Stimulated activated naive CD8-positive, alpha-beta T cell treated with anti-CD3 and anti-CD28 coated beads, Interleukin-15, amount 100 ng/mL, for 72 hours (primary cell): ENCODE measurements at regions not wholly inside any gene's neighbourhood (a gene's known extent, or its start where the extent isn't known, plus 50 kb on each side); places are given as distances from the start of the nearest gene placed in this dataset.
A peak's percentile ranks its signal among the peaks of the same experiment; 100 is the strongest.

ENCODE experiments used
- ATAC-seq: fragments of 150-1000 bp; cut with Tn5 transposase; 2 replicates; pipeline ENCODE4 v1.10.0; 2021; ENCODE audit warnings: mild to moderate bottlenecking, moderate library complexity
- DNase-seq, 2 donors: peaks; one replicate each; pipeline ENCODE4 v3.0.0; 2021 to 2022
- H3K27ac Mint-ChIP-seq, 2 donors: one replicate each; pipeline ENCODE4 v1.8.0; 2022; ENCODE audit warnings: mild to moderate bottlenecking in 2 of 2, mixed read lengths in 2 of 2, moderate library complexity in 2 of 2
- H3K27me3 Mint-ChIP-seq: one replicate; pipeline ENCODE4 v1.8.0; 2022; ENCODE audit warnings: mixed read lengths
- H3K4me1 Mint-ChIP-seq: one replicate; pipeline ENCODE4 v1.8.0; 2022; ENCODE audit warnings: mild to moderate bottlenecking, mixed read lengths
- H3K4me3 Mint-ChIP-seq, 2 donors: one replicate each; pipeline ENCODE4 v1.8.0; 2022; ENCODE audit warnings: mild to moderate bottlenecking in 2 of 2, mixed read lengths in 2 of 2, moderate library complexity in 1 of 2
- H3K9me3 Mint-ChIP-seq, 2 donors: one replicate each; pipeline ENCODE4 v1.8.0; 2022; ENCODE audit warnings: mixed read lengths in 2 of 2

DNA sequence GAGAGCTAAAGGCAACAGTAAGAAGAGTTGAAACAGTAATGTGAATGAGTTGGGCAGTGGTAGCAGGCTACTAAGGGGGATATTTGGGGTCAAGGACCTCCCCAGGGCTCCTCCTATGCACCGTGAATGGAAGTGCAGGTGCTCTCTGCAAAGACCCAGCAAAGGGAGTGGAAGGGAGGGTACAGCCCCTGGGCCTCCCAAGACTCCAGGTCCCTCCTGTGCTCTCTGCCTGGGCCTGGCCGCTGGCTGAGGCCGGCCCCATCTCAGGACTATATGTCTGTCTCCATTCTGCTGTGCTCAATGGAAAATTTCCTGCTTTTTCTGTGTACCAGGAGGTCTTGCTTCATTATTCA, 372.1 kb upstream of the MKI67 start:
- Mint-ChIP-seq H3K27me3 (no peaks in the 10 kb centered on the region), H3K4me1 (no peaks in the 10 kb centered on the region), H3K9me3 (no peaks in the 10 kb centered on the region), H3K27ac (no peak overlapping the region), H3K4me3 (no peak overlapping the region)
- ATAC-seq (no peak), DNase-seq (no peak)

DNA sequence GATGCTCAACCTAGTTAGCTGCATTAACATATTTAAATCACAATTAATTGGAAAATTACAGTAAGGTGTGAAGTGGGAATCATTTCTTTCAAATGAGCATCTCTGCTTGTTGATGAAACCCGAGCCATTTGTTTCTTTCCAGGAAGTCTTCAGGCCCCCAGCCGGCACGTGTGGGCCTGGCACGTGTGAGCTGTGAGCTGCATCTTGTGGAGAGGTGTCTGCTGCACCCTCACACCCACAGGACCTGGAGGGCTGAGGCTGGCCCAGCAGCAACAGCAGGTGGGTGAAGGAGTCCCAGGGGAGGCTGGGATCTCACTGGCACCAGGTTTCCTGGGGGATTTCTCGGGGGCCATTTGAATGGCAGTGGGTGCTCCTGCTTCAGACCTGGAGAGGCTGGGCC, 372.5 kb upstream of the MKI67 start:
- H3K27ac Mint-ChIP-seq = no peak overlapping the region
- no peak for ATAC-seq

DNA sequence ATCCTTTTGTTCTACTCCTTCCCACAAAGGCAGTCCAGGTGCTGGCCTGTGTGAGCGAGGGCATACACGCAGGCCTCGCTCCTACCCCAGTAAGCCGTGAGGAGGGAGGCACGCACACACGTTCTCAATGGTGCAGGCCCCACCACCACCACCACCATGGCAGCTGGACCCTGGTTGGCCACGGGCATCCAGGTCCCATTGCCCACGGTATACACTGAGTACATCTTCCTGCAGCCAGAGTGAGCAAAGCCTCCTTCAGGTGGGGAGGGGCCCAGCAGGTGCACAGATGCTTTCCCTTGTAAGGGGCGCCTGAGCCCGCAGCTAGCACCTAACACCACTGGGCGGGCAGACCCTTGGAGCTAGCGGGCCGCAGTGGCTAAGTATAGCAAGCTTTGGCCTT, 373.3 kb upstream of the MKI67 start:
- Mint-ChIP-seq H3K27me3 (no peaks in the 10 kb centered on the region), H3K9me3 (no peaks in the 10 kb centered on the region), H3K27ac (no peak overlapping the region), H3K4me1 (no peaks in the 10 kb centered on the region), H3K4me3 (no peak overlapping the region)
- no peak for DNase-seq
- ATAC-seq = no peak

More for the DNA sequence above, 372.5 kb upstream of the MKI67 start:
- no peaks in the 10 kb centered on the region for H3K27me3 Mint-ChIP-seq
- DNase-seq = no peak
- no peaks in the 10 kb centered on the region for H3K4me1 Mint-ChIP-seq
- H3K4me3 Mint-ChIP-seq = no peak overlapping the region
- H3K9me3 Mint-ChIP-seq = no peaks in the 10 kb centered on the region

DNA sequence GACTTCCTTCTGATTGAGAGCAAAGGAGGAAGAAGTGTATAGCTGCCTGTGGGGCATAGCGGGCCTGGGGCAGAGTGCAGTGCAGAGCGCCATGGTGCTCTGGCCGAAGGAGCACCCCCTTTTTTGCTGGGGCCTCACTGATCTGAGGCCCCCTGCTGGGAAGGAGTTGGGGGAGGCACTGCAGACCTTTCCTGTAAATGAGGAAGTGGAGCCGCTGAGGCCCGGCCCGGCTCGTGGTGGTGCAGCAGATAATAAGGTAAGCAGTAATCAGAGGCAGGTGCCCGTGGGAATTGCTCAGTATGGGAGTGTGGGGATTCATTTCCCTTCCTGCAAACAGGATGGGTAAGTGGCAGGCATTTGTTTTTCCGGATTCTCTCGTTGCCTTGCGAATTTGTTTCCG, 373.7 kb upstream of the MKI67 start:
- peak overlapping the region in 1 of 2 donors; percentile 64 for H3K27ac Mint-ChIP-seq
- H3K4me1 Mint-ChIP-seq = no peaks in the 10 kb centered on the region
- no peaks in the 10 kb centered on the region for H3K9me3 Mint-ChIP-seq
- DNase-seq (no peak), ATAC-seq (no peak)
- H3K4me3 Mint-ChIP-seq = no peak overlapping the region
- H3K27me3 Mint-ChIP-seq = no peaks in the 10 kb centered on the region

DNA sequence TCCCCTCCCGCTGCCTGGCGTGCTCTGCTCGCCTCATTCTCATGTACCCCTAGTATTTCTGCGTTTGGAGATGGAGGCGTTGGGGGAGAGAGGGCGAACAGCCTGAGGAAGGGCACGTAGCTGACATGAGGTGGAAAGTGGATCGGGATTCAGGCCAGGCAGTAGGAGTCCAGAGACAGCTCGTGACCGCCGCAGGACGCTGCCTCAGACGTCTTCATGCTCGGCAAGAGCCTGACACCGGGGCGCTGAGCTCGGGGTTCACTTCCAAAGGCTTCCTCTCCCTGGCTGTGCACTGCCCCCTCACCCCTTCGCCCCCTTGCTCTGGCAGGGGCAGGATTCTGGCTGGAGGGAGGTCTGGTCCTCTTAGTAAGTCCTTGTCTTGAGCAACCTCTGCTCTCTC, 374.4 kb upstream of the MKI67 start:
- no peak overlapping the region for H3K27ac Mint-ChIP-seq
- DNase-seq (no peak), ATAC-seq (no peak)
- H3K4me3 Mint-ChIP-seq = no peak overlapping the region
- no peaks in the 10 kb centered on the region for H3K9me3 Mint-ChIP-seq
- no peaks in the 10 kb centered on the region for H3K27me3 Mint-ChIP-seq
- H3K4me1 Mint-ChIP-seq = no peaks in the 10 kb centered on the region

DNA sequence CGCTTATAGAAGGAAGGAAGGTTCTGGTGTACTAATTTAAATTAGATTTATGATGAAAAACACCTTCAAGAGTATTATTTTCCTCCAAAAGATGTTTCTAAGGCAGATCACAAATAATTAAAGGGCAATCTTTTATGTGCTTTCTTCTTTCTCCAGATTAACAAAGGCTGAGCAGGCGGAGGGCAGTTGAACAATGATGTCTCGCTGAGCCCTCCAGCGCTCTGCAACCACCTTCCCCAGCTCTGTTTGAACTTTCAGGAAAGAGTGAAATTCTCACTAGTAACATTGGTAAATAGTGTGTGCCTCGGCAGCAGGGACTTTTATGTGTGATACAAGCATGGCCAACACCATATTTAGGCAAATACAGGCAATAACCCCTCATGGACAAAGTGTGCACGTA, 379.1 kb upstream of the MKI67 start:
- Mint-ChIP-seq H3K9me3 (peaks cover 0 to 13% of the 10 kb centered on the region in 2 donors), H3K27me3 (no peaks in the 10 kb centered on the region), H3K27ac (no peak overlapping the region), H3K4me1 (no peaks in the 10 kb centered on the region), H3K4me3 (no peak overlapping the region)
- no peak for DNase-seq
- ATAC-seq = no peak

DNA sequence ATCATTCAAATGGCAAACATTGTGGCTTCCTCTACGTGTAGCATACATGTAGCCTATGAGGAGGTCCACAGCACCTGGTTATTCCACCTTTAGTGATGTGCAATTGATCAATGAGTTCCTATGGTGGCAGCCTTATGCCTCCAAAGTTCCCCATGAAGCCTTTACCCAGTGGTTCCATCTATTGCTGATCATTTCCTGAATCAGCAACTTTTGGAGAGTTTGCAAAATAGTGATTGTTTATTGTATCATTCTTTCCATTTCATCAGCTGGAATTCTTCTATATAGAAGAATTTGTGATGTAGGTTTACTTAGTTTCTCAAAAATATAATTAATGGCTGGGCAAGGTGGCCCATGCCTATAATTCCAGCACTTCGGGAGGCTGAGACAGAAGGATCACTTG, 380.2 kb upstream of the MKI67 start:
- Mint-ChIP-seq H3K9me3 (peaks cover 0 to 13% of the 10 kb centered on the region in 2 donors), H3K4me3 (no peak overlapping the region), H3K27me3 (no peaks in the 10 kb centered on the region), H3K4me1 (no peaks in the 10 kb centered on the region), H3K27ac (no peak overlapping the region)
- DNase-seq = no peak
- ATAC-seq = no peak

DNA sequence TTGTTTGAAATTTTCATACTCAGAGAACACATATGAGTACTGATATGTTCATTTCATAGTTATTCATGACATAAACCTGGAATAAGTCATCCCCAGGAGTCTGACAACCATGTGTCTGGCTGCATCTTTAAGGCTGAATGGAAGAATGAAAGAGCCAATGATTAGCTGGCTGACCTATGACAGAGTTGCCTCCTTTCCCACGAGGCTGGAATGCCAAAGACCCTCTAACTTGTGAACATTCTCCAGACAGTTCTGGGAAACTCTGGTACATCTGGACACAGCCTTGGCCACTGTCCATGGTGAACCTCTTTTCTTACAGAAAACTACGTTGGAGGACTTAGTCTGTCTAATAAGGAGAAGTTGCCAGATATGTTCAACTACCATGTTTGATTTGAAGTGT, 380.8 kb upstream of the MKI67 start:
- Mint-ChIP-seq H3K27ac (no peak overlapping the region), H3K4me1 (no peaks in the 10 kb centered on the region), H3K4me3 (no peak overlapping the region), H3K9me3 (peaks cover 0 to 13% of the 10 kb centered on the region in 2 donors), H3K27me3 (no peaks in the 10 kb centered on the region)
- DNase-seq (no peak), ATAC-seq (no peak)

DNA sequence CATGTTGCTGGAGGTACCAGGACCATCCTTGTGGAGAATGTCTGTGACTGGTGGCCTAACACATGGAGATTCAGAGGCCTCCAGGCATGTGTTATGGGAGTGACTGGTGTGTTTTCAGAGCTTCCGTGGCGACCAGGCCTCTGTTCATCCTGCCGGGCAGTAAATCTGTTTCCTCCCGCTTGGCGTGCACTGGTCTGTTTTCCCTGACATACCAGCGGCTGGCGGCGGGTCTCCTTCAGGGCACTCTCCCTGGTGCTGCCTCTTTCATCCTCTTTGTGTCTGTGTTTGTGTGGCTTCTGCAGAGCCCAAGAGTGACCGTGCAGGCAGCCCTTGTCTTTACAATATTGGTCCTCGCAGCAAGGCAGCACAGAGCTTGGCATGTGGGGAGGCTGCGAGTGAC, 385.1 kb upstream of the MKI67 start:
- DNase-seq = no peak
- no peak for ATAC-seq
- Mint-ChIP-seq H3K27ac (no peak overlapping the region), H3K9me3 (peaks cover 0 to 13% of the 10 kb centered on the region in 2 donors), H3K4me3 (no peak overlapping the region), H3K27me3 (no peaks in the 10 kb centered on the region), H3K4me1 (no peaks in the 10 kb centered on the region)

DNA sequence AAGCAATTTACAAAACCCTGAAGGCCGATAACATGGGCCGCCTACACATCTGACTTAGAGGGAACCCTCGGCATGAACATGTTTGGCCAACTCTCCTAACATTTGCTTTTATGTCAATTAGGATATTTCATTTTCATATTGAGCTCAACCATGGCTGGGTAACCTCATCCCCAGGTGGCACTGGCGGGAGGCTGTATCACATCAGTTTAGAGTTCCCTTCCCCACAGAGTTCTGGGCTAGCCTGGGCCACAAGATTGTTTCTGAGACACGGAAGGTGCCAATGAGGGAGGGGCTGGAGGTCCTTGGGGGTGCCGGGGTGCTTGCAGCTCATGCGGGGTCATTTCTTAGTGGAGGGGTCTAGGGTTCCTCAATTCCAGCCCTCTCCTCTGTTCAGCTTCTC, 386.5 kb upstream of the MKI67 start:
- peak; percentile 13 for ATAC-seq
- Mint-ChIP-seq H3K4me1 (no peaks in the 10 kb centered on the region), H3K27ac (no peak overlapping the region), H3K27me3 (no peaks in the 10 kb centered on the region), H3K9me3 (peaks cover 0 to 10% of the 10 kb centered on the region in 2 donors), H3K4me3 (no peak overlapping the region)
- DNase-seq = no peak

DNA sequence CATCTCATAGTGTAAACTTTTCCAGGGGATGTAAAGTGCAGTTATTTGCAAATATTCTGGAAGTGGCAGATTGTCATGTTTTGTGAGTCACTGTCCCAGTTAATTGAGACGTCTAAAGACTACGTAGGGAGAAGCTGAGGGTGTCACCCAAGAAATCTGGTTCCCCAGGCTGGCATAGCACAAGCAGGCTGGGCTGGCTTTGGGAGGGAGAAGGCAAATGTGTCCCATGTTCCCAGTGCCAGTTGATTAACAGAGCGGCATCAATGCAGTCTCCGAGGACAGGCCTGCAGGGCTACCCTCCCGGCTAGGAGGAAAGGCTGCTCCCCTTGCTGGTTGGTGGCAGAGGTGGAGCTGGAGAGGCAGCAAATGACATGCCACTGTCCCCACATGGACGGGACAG, 388.3 kb upstream of the MKI67 start:
- Mint-ChIP-seq H3K27me3 (no peaks in the 10 kb centered on the region), H3K4me1 (no peaks in the 10 kb centered on the region), H3K27ac (no peak overlapping the region), H3K9me3 (no peaks in the 10 kb centered on the region), H3K4me3 (no peak overlapping the region)
- DNase-seq (no peak), ATAC-seq (no peak)

- no peaks in the 10 kb centered on the region for H3K4me1 Mint-ChIP-seq
These were observed 390.0 kb upstream of the MKI67 start for GRCh38 chr10:128516180-128516579.

GRCh38 chr10:128517167-128517566, 390.9 kb upstream of the MKI67 start:
- Mint-ChIP-seq H3K27ac (no peak overlapping the region), H3K9me3 (peaks cover 6 to 8% of the 10 kb centered on the region in 2 donors), H3K4me1 (no peaks in the 10 kb centered on the region), H3K4me3 (no peak overlapping the region), H3K27me3 (no peaks in the 10 kb centered on the region)
- DNase-seq = no peak
- no peak for ATAC-seq

More at GRCh38 chr10:128516180-128516579, 390.0 kb upstream of the MKI67 start:
- no peak for ATAC-seq
- H3K27ac Mint-ChIP-seq = no peak overlapping the region
- H3K27me3 Mint-ChIP-seq = no peaks in the 10 kb centered on the region
- peaks cover 6 to 8% of the 10 kb centered on the region in 2 donors for H3K9me3 Mint-ChIP-seq
- DNase-seq = no peak
- H3K4me3 Mint-ChIP-seq = no peak overlapping the region

GRCh38 chr10:128518000-128518399, 391.8 kb upstream of the MKI67 start:
- no peaks in the 10 kb centered on the region for H3K27me3 Mint-ChIP-seq
- H3K4me3 Mint-ChIP-seq = no peak overlapping the region
- H3K9me3 Mint-ChIP-seq = peaks cover 6 to 8% of the 10 kb centered on the region in 2 donors
- no peaks in the 10 kb centered on the region for H3K4me1 Mint-ChIP-seq
- ATAC-seq (no peak), DNase-seq (no peak)
- no peak overlapping the region for H3K27ac Mint-ChIP-seq

GRCh38 chr10:128519581-128519980, 393.4 kb upstream of the MKI67 start:
- Mint-ChIP-seq H3K27ac (no peak overlapping the region), H3K9me3 (peaks cover 6 to 8% of the 10 kb centered on the region in 2 donors), H3K4me1 (no peaks in the 10 kb centered on the region), H3K4me3 (no peak overlapping the region), H3K27me3 (peaks cover 6% of the 10 kb centered on the region)
- ATAC-seq (no peak), DNase-seq (no peak)

GRCh38 chr10:128520211-128520815, 394.1 kb upstream of the MKI67 start:
- DNase-seq (no peak), ATAC-seq (no peak)
- H3K9me3 Mint-ChIP-seq = peaks cover 6 to 8% of the 10 kb centered on the region in 2 donors
- no peaks in the 10 kb centered on the region for H3K4me1 Mint-ChIP-seq
- H3K27me3 Mint-ChIP-seq = peaks cover 7% of the 10 kb centered on the region
- H3K4me3 Mint-ChIP-seq = no peak overlapping the region
- no peak overlapping the region for H3K27ac Mint-ChIP-seq

DNA sequence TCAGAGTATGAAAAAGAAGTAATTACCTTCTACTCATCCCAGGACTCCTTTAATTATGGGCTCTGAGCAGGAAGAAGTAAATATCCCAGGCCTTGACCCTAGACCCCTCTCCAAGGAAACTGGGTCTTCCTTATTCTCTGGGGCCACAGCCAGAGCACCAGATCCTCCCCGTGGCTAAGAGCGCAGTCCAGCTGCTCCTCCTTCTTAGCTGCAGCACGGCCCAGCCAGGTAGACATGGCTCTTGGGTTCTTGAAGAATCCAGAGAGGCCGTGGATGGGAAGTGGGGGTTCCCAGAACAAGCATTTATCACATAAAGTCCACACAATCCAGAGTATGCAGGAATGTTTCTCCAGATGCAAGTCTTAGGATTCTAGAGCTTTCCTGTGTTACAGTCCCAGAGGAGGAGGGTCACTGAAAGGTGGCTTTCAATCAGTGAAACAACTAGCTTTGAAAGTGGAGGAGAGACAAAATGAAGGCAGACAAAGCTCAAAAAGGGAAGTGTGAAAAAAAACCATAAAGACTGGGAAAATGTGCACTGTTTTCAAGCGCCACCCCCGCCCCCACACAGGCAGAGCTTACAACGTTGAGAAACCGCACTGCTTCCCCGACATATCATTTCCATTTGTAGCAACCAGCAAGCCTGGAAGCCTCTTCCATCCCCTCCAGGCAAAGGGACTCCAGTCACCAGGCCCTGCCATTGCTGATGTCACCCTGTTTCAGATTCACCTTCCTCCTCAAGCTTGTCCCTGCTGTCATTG, 396.5 kb upstream of the MKI67 start:
- H3K4me1 Mint-ChIP-seq = no peaks in the 10 kb centered on the region
- ATAC-seq (no peak), DNase-seq (no peak)
- no peak overlapping the region for H3K4me3 Mint-ChIP-seq
- no peak overlapping the region for H3K27ac Mint-ChIP-seq
- H3K9me3 Mint-ChIP-seq = peaks cover 6 to 8% of the 10 kb centered on the region in 2 donors
- H3K27me3 Mint-ChIP-seq = peaks cover 7% of the 10 kb centered on the region
